ENCODE measurements at regions not wholly inside any gene's neighbourhood (a gene's known extent, or its start where the extent isn't known, plus 50 kb on each side); places are given as distances from the start of the nearest gene placed in this dataset.

DNA sequence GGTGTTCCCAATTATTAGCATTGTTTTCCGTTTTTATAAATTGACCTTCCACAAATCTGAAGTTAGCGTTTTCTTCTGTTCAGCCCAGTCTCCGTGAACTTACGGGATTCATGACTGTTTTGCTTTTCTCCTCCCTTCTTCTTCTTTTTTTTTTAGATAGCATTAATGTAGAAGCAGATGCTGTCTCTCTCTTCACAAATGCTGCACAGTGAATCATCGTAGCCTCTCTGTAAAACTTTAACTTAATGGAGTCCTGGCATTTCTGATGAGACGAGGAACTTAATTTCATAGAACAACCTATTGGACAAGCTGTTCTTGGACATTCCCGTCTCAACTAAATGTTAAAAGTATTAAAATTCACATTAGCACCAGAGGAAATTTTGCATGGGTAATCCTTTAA, 138.0 kb upstream of the EEF1E1 start:
- TF ChIP-seq, protein P1, sequence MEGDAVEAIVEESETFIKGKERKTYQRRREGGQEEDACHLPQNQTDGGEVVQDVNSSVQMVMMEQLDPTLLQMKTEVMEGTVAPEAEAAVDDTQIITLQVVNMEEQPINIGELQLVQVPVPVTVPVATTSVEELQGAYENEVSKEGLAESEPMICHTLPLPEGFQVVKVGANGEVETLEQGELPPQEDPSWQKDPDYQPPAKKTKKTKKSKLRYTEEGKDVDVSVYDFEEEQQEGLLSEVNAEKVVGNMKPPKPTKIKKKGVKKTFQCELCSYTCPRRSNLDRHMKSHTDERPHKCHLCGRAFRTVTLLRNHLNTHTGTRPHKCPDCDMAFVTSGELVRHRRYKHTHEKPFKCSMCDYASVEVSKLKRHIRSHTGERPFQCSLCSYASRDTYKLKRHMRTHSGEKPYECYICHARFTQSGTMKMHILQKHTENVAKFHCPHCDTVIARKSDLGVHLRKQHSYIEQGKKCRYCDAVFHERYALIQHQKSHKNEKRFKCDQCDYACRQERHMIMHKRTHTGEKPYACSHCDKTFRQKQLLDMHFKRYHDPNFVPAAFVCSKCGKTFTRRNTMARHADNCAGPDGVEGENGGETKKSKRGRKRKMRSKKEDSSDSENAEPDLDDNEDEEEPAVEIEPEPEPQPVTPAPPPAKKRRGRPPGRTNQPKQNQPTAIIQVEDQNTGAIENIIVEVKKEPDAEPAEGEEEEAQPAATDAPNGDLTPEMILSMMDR (IDR thresholded peaks at IDR 0.05), result no peak
- TF ChIP-seq POLR2AphosphoS5 (IDR thresholded peaks at IDR 0.05), result no peak
- TF ChIP-seq POLR2A (IDR thresholded peaks at IDR 0.05), result no peak
